Adrenal gland (tissue), 5 donors: ENCODE measurements at regions not wholly inside any gene's neighbourhood (a gene's known extent, or its start where the extent isn't known, plus 50 kb on each side); places are given as distances from the start of the nearest gene placed in this dataset.

Experiments used
- POLR2A ChIP-seq, 2 donors: fragments of 450-650 bp; IDR thresholded peaks; one replicate each; pipeline ENCODE4 v1.6.1; 2017; ENCODE audit warnings: antibody characterized with exemption in 2 of 2, mild to moderate bottlenecking in 2 of 2, moderate library complexity in 1 of 2
- TF ChIP-seq, protein P1 (sequence below), 6 experiments: fragments of 450-650 bp in 4 of 6; fragments of 200-600 bp in 2 of 6; sonication (generic) in 1 of 6; IDR thresholded peaks; 1 replicate in 5 of 6; 2 replicates in 1 of 6; pipeline versions ENCODE4 v1.5.1 to v1.8.0; 2016 to 2021; ENCODE audit warnings: antibody characterized with exemption in 6 of 6, mild to moderate bottlenecking in 2 of 6, moderate library complexity in 1 of 6
- donor health status: DM: no; HTN: no; CAD: no.

GRCh38 chr6:169935348-169935718, 183.9 kb downstream of the ERMARD start:
- TF ChIP-seq, protein P1, sequence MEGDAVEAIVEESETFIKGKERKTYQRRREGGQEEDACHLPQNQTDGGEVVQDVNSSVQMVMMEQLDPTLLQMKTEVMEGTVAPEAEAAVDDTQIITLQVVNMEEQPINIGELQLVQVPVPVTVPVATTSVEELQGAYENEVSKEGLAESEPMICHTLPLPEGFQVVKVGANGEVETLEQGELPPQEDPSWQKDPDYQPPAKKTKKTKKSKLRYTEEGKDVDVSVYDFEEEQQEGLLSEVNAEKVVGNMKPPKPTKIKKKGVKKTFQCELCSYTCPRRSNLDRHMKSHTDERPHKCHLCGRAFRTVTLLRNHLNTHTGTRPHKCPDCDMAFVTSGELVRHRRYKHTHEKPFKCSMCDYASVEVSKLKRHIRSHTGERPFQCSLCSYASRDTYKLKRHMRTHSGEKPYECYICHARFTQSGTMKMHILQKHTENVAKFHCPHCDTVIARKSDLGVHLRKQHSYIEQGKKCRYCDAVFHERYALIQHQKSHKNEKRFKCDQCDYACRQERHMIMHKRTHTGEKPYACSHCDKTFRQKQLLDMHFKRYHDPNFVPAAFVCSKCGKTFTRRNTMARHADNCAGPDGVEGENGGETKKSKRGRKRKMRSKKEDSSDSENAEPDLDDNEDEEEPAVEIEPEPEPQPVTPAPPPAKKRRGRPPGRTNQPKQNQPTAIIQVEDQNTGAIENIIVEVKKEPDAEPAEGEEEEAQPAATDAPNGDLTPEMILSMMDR (IDR thresholded peaks at IDR 0.05): no peak
- TF ChIP-seq POLR2A (IDR thresholded peaks at IDR 0.05): no peak
